GM18505 (cell line): ENCODE measurements at regions not wholly inside any gene's neighbourhood (a gene's known extent, or its start where the extent isn't known, plus 50 kb on each side); places are given as distances from the start of the nearest gene placed in this dataset.

Source experiments
- ATAC-seq: cut with Tn5 transposase; IDR thresholded peaks from one replicate; pipeline ENCODE4 v1.9.1; 2021; ENCODE audit not compliant: unreplicated experiment
- POLR2A ChIP-seq: IDR thresholded peaks from 4 replicates; pipeline ENCODE4 v1.6.1; 2011; ENCODE audit warnings: borderline replicate concordance; ENCODE audit not compliant: insufficient read depth, insufficient read length; ENCODE audit errors: extremely low read depth

GRCh38 chr18:45557779-45558178 lies 57.5 kb upstream of the SLC14A2 start:
- ATAC-seq, result no peak
- no peak for TF ChIP-seq POLR2A

- no peak for ATAC-seq
- no peak for TF ChIP-seq POLR2A
These were observed 56.0 kb upstream of the SLC14A2 start for GRCh38 chr18:45559258-45559657.

- no peak for ATAC-seq
- TF ChIP-seq POLR2A, result no peak
These were observed 54.4 kb upstream of the SLC14A2 start for GRCh38 chr18:45560870-45561269.

- no peak for TF ChIP-seq POLR2A
- no peak for ATAC-seq
These were observed 52.5 kb upstream of the SLC14A2 start for GRCh38 chr18:45562567-45563479.

GRCh38 chr18:45565280-45565970 lies 49.9 kb upstream of the SLC14A2 start:
- no peak for TF ChIP-seq POLR2A
- ATAC-seq, result no peak
